ENCODE measurements at regions not wholly inside any gene's neighbourhood (a gene's known extent, or its start where the extent isn't known, plus 50 kb on each side); places are given as distances from the start of the nearest gene placed in this dataset.

DNA sequence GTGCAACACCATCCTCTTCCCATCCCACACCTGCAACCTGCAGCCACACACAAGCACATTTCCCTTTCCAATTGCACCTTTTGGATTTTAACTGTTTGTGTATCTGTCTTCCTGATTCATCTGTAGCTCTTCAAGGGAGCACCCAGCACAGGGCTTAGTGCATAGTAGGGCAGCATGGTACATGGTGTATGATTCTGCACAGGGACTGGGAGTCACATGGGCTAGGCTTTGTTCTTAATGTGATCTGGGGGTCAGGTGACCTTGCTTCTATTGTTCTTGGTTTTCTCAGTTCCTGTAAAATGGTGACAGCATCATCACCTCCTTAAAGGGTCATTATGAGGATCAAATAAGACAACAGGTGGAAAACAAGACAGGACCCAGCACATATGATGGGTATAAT is 419.3 kb downstream of the MATN1 start:
- H3K27me3 ChIP-seq = peaks cover 59% of the 10 kb centered on the region
- TF ChIP-seq POLR2AphosphoS5 (IDR thresholded peaks at IDR 0.05) = no peak
- TF ChIP-seq EP300 (IDR thresholded peaks at IDR 0.05) = no peak
- TF ChIP-seq, protein P1, sequence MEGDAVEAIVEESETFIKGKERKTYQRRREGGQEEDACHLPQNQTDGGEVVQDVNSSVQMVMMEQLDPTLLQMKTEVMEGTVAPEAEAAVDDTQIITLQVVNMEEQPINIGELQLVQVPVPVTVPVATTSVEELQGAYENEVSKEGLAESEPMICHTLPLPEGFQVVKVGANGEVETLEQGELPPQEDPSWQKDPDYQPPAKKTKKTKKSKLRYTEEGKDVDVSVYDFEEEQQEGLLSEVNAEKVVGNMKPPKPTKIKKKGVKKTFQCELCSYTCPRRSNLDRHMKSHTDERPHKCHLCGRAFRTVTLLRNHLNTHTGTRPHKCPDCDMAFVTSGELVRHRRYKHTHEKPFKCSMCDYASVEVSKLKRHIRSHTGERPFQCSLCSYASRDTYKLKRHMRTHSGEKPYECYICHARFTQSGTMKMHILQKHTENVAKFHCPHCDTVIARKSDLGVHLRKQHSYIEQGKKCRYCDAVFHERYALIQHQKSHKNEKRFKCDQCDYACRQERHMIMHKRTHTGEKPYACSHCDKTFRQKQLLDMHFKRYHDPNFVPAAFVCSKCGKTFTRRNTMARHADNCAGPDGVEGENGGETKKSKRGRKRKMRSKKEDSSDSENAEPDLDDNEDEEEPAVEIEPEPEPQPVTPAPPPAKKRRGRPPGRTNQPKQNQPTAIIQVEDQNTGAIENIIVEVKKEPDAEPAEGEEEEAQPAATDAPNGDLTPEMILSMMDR (IDR thresholded peaks at IDR 0.05) = no peak
- no peak for TF ChIP-seq POLR2A (IDR thresholded peaks at IDR 0.05)
- H3K4me1 ChIP-seq = no peaks in the 10 kb centered on the region
- no peak overlapping the region for H3K4me3 ChIP-seq
- H3K36me3 ChIP-seq = no peaks in the 10 kb centered on the region
- H3K27ac ChIP-seq = no peak overlapping the region
- no peaks in the 10 kb centered on the region for H3K9me3 ChIP-seq
- ATAC-seq = no peak

DNA sequence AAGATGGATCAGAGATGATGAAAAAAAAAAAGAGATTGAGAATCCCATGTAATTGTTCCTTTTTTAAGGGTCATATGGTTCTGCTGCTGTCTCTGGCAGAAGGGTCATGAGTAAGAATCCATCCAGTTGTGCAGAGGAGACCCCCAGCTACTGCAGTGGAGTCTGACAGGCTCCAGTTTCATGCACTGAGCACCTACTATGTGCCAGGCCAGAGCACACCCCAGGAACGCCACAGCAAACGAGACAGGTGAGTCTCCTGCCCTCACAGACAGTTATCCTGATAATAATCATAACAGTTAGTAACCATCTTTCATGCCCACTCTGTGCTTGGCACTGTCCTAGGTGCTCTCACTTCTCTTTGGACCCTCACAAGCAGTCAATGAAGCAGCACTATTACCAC is 420.0 kb downstream of the MATN1 start:
- ATAC-seq = no peak
- no peaks in the 10 kb centered on the region for H3K9me3 ChIP-seq
- H3K27me3 ChIP-seq = peaks cover 61% of the 10 kb centered on the region
- TF ChIP-seq POLR2AphosphoS5 (IDR thresholded peaks at IDR 0.05) (no peak), EP300 (IDR thresholded peaks at IDR 0.05) (no peak), POLR2A (IDR thresholded peaks at IDR 0.05) (no peak)
- TF ChIP-seq, protein P1 (IDR thresholded peaks at IDR 0.05) = no peak
- H3K4me3 ChIP-seq = no peak overlapping the region
- no peaks in the 10 kb centered on the region for H3K36me3 ChIP-seq
- H3K27ac ChIP-seq = no peak overlapping the region
- no peaks in the 10 kb centered on the region for H3K4me1 ChIP-seq
- WGBS, 2 donors (ENCODE audit: low coverage in 1 of 2) = 100% methylated on average over 2 of the region's 2 CpGs; no CpG with 5 or more reads in 1 of the 2 donors

DNA sequence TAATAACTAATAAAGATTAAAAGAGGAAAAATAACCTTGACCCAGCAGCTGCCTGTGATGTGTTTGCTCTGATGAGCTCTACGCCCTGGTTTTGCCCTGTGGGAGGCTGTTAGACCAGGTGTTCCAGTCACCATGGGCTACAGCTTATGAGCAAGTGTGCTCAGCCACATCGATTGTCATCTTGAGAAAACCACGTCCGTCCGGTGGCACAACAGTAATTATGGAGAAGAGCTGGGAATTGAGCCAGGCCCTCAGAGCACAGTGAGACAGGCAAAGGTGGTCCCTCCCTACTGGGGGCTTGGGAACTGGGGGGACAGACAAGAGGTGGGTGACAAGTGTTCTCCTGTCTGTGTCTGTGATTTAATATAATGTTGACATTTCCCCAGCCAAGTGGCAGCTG is 420.5 kb downstream of the MATN1 start:
- WGBS, 2 donors (ENCODE audit: low coverage in 1 of 2) = 67% methylated on average over 2 to 3 of the region's 5 CpGs
- TF ChIP-seq, protein P1 (IDR thresholded peaks at IDR 0.05) = no peak
- TF ChIP-seq EP300 (IDR thresholded peaks at IDR 0.05) (no peak), POLR2AphosphoS5 (IDR thresholded peaks at IDR 0.05) (no peak), POLR2A (IDR thresholded peaks at IDR 0.05) (no peak)
- no peaks in the 10 kb centered on the region for H3K36me3 ChIP-seq
- no peak overlapping the region for H3K27ac ChIP-seq
- ATAC-seq = no peak
- H3K9me3 ChIP-seq = peaks cover 0 to under 1% (median 0%) of the 10 kb centered on the region in 3 donors
- H3K27me3 ChIP-seq = peaks cover 58% of the 10 kb centered on the region
- no peak overlapping the region for H3K4me3 ChIP-seq
- no peaks in the 10 kb centered on the region for H3K4me1 ChIP-seq

DNA sequence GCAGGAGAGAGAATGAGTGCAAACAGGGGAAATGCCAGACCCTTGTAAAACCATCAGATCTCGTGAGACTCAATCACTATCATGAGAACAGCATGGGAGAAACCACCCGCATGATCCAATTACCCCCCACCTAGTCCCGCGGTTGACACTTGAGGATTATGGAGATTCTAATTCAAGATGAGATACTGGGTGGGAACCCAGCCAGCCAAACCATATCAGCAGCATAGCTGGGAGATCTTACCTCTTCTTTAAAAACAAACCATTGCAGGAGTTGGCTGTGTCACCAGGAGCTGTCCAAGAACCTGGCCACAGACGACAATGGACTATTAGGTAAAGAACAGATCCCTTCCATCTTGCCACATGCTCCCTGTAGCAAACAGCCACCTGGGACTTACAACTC is 422.7 kb downstream of the MATN1 start:
- Histone ChIP-seq H3K27ac (no peak overlapping the region), H3K36me3 (no peaks in the 10 kb centered on the region), H3K4me1 (no peaks in the 10 kb centered on the region), H3K27me3 (peaks cover 68% of the 10 kb centered on the region), H3K4me3 (no peak overlapping the region), H3K9me3 (peaks cover 0 to 20% (median 0%) of the 10 kb centered on the region in 3 donors)
- no peak for ATAC-seq
- TF ChIP-seq POLR2AphosphoS5 (IDR thresholded peaks at IDR 0.05) (no peak), EP300 (IDR thresholded peaks at IDR 0.05) (no peak), POLR2A (IDR thresholded peaks at IDR 0.05) (no peak)
- TF ChIP-seq, protein P1 (IDR thresholded peaks at IDR 0.05) = no peak
- WGBS, 2 donors (ENCODE audit: low coverage in 1 of 2) = 50 to 83% methylated on average over 1 to 3 of the region's 5 CpGs

DNA sequence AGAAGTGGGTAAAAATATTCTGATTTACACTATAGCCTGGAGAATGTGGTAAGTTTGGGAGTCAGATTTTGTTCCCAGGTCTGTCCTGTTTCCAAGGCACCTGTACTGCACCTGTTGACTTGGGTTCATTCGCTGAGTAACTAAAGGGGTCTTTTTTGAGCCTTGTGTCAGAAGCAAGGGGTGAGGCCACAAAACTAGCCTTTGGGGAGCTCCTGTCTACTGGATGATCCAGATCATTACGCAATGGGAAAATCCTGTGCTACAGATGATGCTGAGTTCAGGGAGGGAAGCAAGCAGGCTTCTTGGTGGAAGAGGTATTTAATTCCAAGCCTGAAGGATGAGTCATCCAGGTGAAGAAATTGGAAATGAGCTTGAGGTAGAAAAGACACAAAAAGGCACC is 424.0 kb downstream of the MATN1 start:
- Histone ChIP-seq H3K27ac (no peak overlapping the region), H3K9me3 (peaks cover 0 to 20% (median 0%) of the 10 kb centered on the region in 3 donors), H3K4me3 (no peak overlapping the region), H3K4me1 (no peaks in the 10 kb centered on the region), H3K36me3 (no peaks in the 10 kb centered on the region), H3K27me3 (peaks cover 70% of the 10 kb centered on the region)
- no peak for TF ChIP-seq POLR2AphosphoS5 (IDR thresholded peaks at IDR 0.05)
- 89 to 100% methylated on average over 1 to 2 of the region's 2 CpGs for WGBS, 2 donors (ENCODE audit: low coverage in 1 of 2)
- ATAC-seq = no peak
